Astrocyte (in vitro differentiated cells and primary cell): ENCODE measurements at regions not wholly inside any gene's neighbourhood (a gene's known extent, or its start where the extent isn't known, plus 50 kb on each side); places are given as distances from the start of the nearest gene placed in this dataset.

Experiments
- DNase-seq: peaks from one replicate; pipeline ENCODE4 v3.0.0-alpha.2; 2010; ENCODE audit warnings: low read depth
- FAIRE-seq: peaks from 2 replicates; lab custom pipeline; 2011; peaks lifted over from hg19 to GRCh38; lab: Jason Lieb, UNC
- H2AFZ ChIP-seq: 2 replicates; pipeline ENCODE4 v1.6.0; 2012; ENCODE audit warnings: low read depth, low read length, inconsistent platforms
- H3K27ac ChIP-seq: 2 replicates; pipeline ENCODE4 v1.5.1; 2011; ENCODE audit warnings: low read depth, low read length, inconsistent platforms
- H3K27me3 ChIP-seq: 2 replicates; pipeline ENCODE4 v1.6.0; 2011; ENCODE audit warnings: low read length, inconsistent platforms; ENCODE audit not compliant: insufficient read depth
- H3K36me3 ChIP-seq: 2 replicates; pipeline ENCODE4 v1.5.1; 2011; ENCODE audit warnings: low read length, inconsistent platforms; ENCODE audit not compliant: insufficient read depth
- H3K4me1 ChIP-seq: 2 replicates; pipeline ENCODE4 v1.5.1; 2011; ENCODE audit warnings: low read length, inconsistent platforms; ENCODE audit not compliant: insufficient read depth
- H3K4me2 ChIP-seq: 2 replicates; pipeline ENCODE4 v1.6.0; 2012; ENCODE audit warnings: low read length, inconsistent platforms
- H3K4me3 ChIP-seq: 2 replicates; pipeline ENCODE4 v1.5.1; 2011; ENCODE audit warnings: low read depth, mild to moderate bottlenecking, low read length, inconsistent platforms; ENCODE audit not compliant: insufficient read depth
- H3K79me2 ChIP-seq: 2 replicates; pipeline ENCODE4 v1.6.0; 2012; ENCODE audit warnings: mild to moderate bottlenecking, low read length, inconsistent platforms; ENCODE audit not compliant: insufficient read depth
- H3K9ac ChIP-seq: 2 replicates; pipeline ENCODE4 v1.6.0; 2012; ENCODE audit warnings: mild to moderate bottlenecking, low read length, inconsistent platforms
- H3K9me3 ChIP-seq: 2 replicates; pipeline ENCODE4 v1.5.1; 2012; ENCODE audit warnings: low read depth, mild to moderate bottlenecking, low read length, inconsistent platforms; ENCODE audit not compliant: insufficient read depth
- H4K20me1 ChIP-seq: 2 replicates; pipeline ENCODE4 v1.6.0; 2012; ENCODE audit warnings: low read length, inconsistent platforms; ENCODE audit not compliant: insufficient read depth
- H3K27ac Mint-ChIP-seq: one replicate; pipeline ENCODE4 v1.8.0; 2021; ENCODE audit warnings: mild to moderate bottlenecking, mixed read lengths; ENCODE audit not compliant: unreplicated experiment
- H3K27me3 Mint-ChIP-seq: one replicate; pipeline ENCODE4 v1.8.0; 2021; ENCODE audit warnings: low read depth, mixed read lengths; ENCODE audit not compliant: unreplicated experiment
- H3K36me3 Mint-ChIP-seq: one replicate; pipeline ENCODE4 v1.8.0; 2021; ENCODE audit warnings: low read depth, mixed read lengths; ENCODE audit not compliant: unreplicated experiment
- H3K4me1 Mint-ChIP-seq: one replicate; pipeline ENCODE4 v1.8.0; 2021; ENCODE audit warnings: low read depth, mixed read lengths; ENCODE audit not compliant: unreplicated experiment
- H3K4me3 Mint-ChIP-seq: one replicate; pipeline ENCODE4 v1.8.0; 2021; ENCODE audit warnings: mild to moderate bottlenecking, moderate library complexity, mixed read lengths; ENCODE audit not compliant: unreplicated experiment
- H3K9me3 Mint-ChIP-seq: one replicate; pipeline ENCODE4 v1.8.0; 2021; ENCODE audit warnings: mild to moderate bottlenecking, mixed read lengths; ENCODE audit not compliant: unreplicated experiment
- EZH2 ChIP-seq: IDR thresholded peaks from 2 replicates; pipeline ENCODE4 v1.6.1; 2012; ENCODE audit warnings: mild to moderate bottlenecking, low read length, inconsistent platforms; ENCODE audit not compliant: insufficient read depth
- TF ChIP-seq, protein P1 (sequence below): IDR thresholded peaks from 2 replicates; pipeline ENCODE4 v1.5.1; 2011; ENCODE audit warnings: low read depth, mild to moderate bottlenecking, inconsistent platforms, low read length, moderate library complexity; ENCODE audit not compliant: insufficient read depth

GRCh38 chr3:68004091-68004490 lies 349.7 kb upstream of the SUCLG2 start:
- peaks cover 35% of the 10 kb centered on the region for H3K27me3 Mint-ChIP-seq
- no peaks in the 10 kb centered on the region for H4K20me1 ChIP-seq
- H3K27me3 ChIP-seq = peaks cover 16% of the 10 kb centered on the region
- no peaks in the 10 kb centered on the region for H3K9me3 ChIP-seq
- H3K4me2 ChIP-seq = no peak overlapping the region
- no peak overlapping the region for H3K27ac ChIP-seq
- H3K27ac Mint-ChIP-seq = no peak overlapping the region
- no peaks in the 10 kb centered on the region for H3K4me1 Mint-ChIP-seq
- H3K36me3 Mint-ChIP-seq = no peaks in the 10 kb centered on the region
- no peak overlapping the region for H3K4me3 Mint-ChIP-seq
- H3K79me2 ChIP-seq = no peaks in the 10 kb centered on the region
- no peaks in the 10 kb centered on the region for H3K36me3 ChIP-seq
- H3K9ac ChIP-seq = no peak overlapping the region
- no peak overlapping the region for H2AFZ ChIP-seq
- TF ChIP-seq, protein P1, sequence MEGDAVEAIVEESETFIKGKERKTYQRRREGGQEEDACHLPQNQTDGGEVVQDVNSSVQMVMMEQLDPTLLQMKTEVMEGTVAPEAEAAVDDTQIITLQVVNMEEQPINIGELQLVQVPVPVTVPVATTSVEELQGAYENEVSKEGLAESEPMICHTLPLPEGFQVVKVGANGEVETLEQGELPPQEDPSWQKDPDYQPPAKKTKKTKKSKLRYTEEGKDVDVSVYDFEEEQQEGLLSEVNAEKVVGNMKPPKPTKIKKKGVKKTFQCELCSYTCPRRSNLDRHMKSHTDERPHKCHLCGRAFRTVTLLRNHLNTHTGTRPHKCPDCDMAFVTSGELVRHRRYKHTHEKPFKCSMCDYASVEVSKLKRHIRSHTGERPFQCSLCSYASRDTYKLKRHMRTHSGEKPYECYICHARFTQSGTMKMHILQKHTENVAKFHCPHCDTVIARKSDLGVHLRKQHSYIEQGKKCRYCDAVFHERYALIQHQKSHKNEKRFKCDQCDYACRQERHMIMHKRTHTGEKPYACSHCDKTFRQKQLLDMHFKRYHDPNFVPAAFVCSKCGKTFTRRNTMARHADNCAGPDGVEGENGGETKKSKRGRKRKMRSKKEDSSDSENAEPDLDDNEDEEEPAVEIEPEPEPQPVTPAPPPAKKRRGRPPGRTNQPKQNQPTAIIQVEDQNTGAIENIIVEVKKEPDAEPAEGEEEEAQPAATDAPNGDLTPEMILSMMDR = no peak
- no peak for TF ChIP-seq EZH2
- H3K4me3 ChIP-seq = no peak overlapping the region
- no peak for FAIRE-seq
- H3K9me3 Mint-ChIP-seq = peaks cover 2% of the 10 kb centered on the region
- no peak for DNase-seq
- H3K4me1 ChIP-seq = no peaks in the 10 kb centered on the region

GRCh38 chr3:67998281-67998680 lies 343.9 kb upstream of the SUCLG2 start:
- DNase-seq (no peak), FAIRE-seq (no peak)
- no peaks in the 10 kb centered on the region for H3K4me1 ChIP-seq
- H3K27me3 ChIP-seq = no peaks in the 10 kb centered on the region
- H3K27me3 Mint-ChIP-seq = peaks cover 2% of the 10 kb centered on the region
- no peak overlapping the region for H3K4me2 ChIP-seq
- H3K4me3 ChIP-seq = no peak overlapping the region
- H3K9ac ChIP-seq = no peak overlapping the region
- TF ChIP-seq, protein P1 = no peak
- TF ChIP-seq EZH2 = no peak
- peaks cover 2% of the 10 kb centered on the region for H3K9me3 Mint-ChIP-seq
- no peaks in the 10 kb centered on the region for H3K36me3 ChIP-seq
- no peaks in the 10 kb centered on the region for H3K4me1 Mint-ChIP-seq
- no peak overlapping the region for H3K27ac ChIP-seq
- H4K20me1 ChIP-seq = no peaks in the 10 kb centered on the region
- H3K9me3 ChIP-seq = no peaks in the 10 kb centered on the region
- no peak overlapping the region for H3K27ac Mint-ChIP-seq
- no peaks in the 10 kb centered on the region for H3K79me2 ChIP-seq
- H2AFZ ChIP-seq = no peak overlapping the region
- H3K36me3 Mint-ChIP-seq = no peaks in the 10 kb centered on the region
- H3K4me3 Mint-ChIP-seq = no peak overlapping the region

- no peak overlapping the region for H3K27ac ChIP-seq
- no peaks in the 10 kb centered on the region for H3K4me1 ChIP-seq
- no peaks in the 10 kb centered on the region for H3K36me3 ChIP-seq
- H4K20me1 ChIP-seq = no peaks in the 10 kb centered on the region
- no peaks in the 10 kb centered on the region for H3K9me3 ChIP-seq
- DNase-seq (no peak), FAIRE-seq (no peak)
- H3K27me3 Mint-ChIP-seq = peaks cover 2% of the 10 kb centered on the region
- no peak overlapping the region for H3K4me3 Mint-ChIP-seq
- H3K9me3 Mint-ChIP-seq = no peaks in the 10 kb centered on the region
- H3K9ac ChIP-seq = no peak overlapping the region
- no peaks in the 10 kb centered on the region for H3K4me1 Mint-ChIP-seq
- no peak overlapping the region for H3K4me2 ChIP-seq
- H3K27ac Mint-ChIP-seq = no peak overlapping the region
- no peak overlapping the region for H2AFZ ChIP-seq
- no peaks in the 10 kb centered on the region for H3K79me2 ChIP-seq
- H3K27me3 ChIP-seq = no peaks in the 10 kb centered on the region
- no peak overlapping the region for H3K4me3 ChIP-seq
- no peak for TF ChIP-seq EZH2
- TF ChIP-seq, protein P1 = no peak
- no peaks in the 10 kb centered on the region for H3K36me3 Mint-ChIP-seq
Measured at GRCh38 chr3:67995206-67995605, 340.8 kb upstream of the SUCLG2 start.
